Esophagus squamous epithelium (tissue), 4 donors: ENCODE measurements at regions not wholly inside any gene's neighbourhood (a gene's known extent, or its start where the extent isn't known, plus 50 kb on each side); places are given as distances from the start of the nearest gene placed in this dataset.

Source experiments
- CTCF ChIP-seq, 6 experiments: fragments of 450-650 bp in 4 of 6; fragments of 200-600 bp in 2 of 6; sonication (generic) in 2 of 6; IDR thresholded peaks; one replicate each; pipeline ENCODE4 v1.5.1; 2016 to 2019; ENCODE audit warnings: antibody characterized with exemption in 6 of 6, mild to moderate bottlenecking in 4 of 6, moderate library complexity in 4 of 6
- POLR2A ChIP-seq, 4 donors: fragments of 450-650 bp; IDR thresholded peaks; one replicate each; pipeline ENCODE4 v1.6.1; 2017; ENCODE audit warnings: antibody characterized with exemption in 4 of 4, mild to moderate bottlenecking in 4 of 4, moderate library complexity in 3 of 4

- TF ChIP-seq POLR2A (IDR thresholded peaks at IDR 0.05) (no peak), CTCF (IDR thresholded peaks at IDR 0.05) (no peak)
Observed at GRCh38 chrX:137305404-137305803, 260.5 kb upstream of the ZIC3 start.
